ENCODE measurements at regions not wholly inside any gene's neighbourhood (a gene's known extent, or its start where the extent isn't known, plus 50 kb on each side); places are given as distances from the start of the nearest gene placed in this dataset.
"Not testable (repeated sequence)": the region's sequence is repeated elsewhere in the genome, so short reads cannot be mapped to it uniquely, and the experiment has no call there.

DNA sequence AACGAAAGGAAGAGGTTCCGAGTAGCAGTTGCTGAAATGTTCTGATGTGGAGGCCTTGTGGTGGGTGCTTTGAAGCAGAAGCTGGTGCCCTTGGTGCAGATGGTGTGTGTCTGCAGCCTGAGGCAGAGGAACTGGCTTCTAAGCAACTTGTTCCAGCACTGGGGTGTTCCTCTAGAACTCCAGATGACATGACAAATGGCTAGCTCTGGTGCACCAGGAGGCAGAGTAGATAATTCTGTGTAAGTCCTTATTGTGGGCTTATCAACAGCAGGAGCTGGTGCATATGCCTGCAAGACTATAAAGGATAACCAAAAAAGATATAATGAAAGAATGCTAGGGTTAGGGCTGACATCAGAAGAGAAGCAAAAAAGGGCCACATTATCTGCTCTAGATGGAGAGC, 76.5 kb downstream of the ARL5B start:
- Histone ChIP-seq H3K27me3 (no peaks in the 10 kb centered on the region), H3K9me3 (no peaks in the 10 kb centered on the region), H3K36me3 (no peaks in the 10 kb centered on the region), H3K4me3 (no peak overlapping the region)
- DNase-seq = no peak

DNA sequence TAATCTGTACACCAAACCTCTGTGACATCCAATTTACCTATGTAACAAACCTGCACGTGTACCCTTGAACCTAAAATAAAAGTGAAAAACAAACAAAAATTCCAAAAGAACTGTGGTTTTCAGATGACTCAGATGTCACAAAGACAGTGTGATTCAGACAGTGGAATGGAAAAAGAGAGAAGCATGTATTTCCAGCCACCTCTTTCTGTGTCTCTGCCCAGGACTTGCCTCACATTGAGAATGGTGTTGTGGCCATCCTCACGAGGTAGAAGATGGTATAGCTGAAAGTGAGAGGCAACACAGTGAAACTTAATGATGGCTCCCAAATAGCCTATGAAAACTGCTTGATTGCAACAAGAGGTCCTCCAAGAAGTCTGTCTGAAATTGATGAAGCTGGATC, 78.0 kb downstream of the ARL5B start:
- Histone ChIP-seq H3K4me3 (no peak overlapping the region), H3K9me3 (0 out of 2 replicates have a peak, but pooled peaks cover under 1% of the 10 kb centered on the region), H3K36me3 (no peaks in the 10 kb centered on the region), H3K27me3 (no peaks in the 10 kb centered on the region)
- no peak for DNase-seq

DNA sequence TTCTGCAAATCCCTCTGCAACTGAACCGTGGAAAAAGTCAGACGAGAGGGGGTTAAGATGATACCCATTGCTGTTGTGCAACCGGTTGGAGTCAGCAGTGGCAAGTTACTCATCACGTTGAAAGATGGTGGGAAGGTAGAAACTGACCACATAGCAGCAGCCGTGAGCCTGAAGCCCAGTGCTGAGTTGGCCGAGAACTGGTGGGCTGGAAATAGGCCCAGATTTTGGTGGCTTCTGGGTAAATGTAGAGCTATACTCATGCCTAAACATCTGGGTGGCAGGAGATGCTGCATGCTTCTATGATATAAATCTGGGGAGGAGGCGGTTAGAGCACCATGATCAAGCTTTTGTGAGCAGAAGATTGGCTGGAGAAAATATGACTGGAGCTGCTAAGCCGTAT, 78.6 kb downstream of the ARL5B start:
- H3K27me3 ChIP-seq = no peaks in the 10 kb centered on the region
- no peaks in the 10 kb centered on the region for H3K36me3 ChIP-seq
- peak; percentile 83 for DNase-seq
- no peak overlapping the region for H3K4me3 ChIP-seq
- H3K9me3 ChIP-seq = 0 out of 2 replicates have a peak, but pooled peaks cover 2% of the 10 kb centered on the region

DNA sequence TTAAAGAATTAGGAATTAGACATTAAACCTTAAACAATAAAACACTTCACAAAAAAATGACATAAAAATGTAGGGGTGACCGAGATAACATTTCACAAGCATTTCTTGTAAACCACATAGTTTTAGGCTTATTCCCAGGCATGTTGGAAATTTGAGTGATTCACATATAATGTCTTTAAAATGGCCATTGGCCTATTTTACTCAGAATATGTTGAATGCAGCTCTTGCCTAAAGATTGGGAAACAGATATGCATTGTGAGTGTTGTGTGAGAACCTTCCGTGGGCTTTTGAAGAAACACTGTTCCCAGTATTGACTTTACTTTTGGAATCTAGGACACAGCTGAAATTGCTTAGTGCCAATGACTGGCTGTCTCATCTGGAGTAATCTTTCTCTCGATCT, 79.6 kb downstream of the ARL5B start:
- DNase-seq = no peak
- H3K36me3 ChIP-seq = no peaks in the 10 kb centered on the region
- no peak overlapping the region for H3K4me3 ChIP-seq

DNA sequence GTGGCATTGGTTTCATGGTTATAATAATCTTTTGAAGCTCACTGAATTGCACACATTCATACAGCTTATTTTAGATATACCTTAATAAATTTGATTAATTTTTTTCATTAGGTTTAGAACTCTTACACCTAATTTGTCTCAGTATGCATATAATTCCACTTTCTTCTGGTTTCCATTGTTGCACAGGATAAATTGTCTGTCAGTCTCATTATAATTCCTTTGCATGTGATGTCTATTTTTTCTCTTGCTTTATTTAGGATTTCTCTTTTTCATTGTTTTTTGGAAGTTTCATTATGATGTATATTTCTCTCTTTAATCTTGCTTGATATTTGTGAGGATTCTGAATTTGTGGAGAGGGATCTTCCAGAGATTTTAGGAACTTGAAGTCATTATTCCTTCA, 84.7 kb downstream of the ARL5B start:
- H3K4me3 ChIP-seq = no peak overlapping the region
- H3K36me3 ChIP-seq = no peaks in the 10 kb centered on the region
- H3K9me3 ChIP-seq = peaks cover 13% of the 10 kb centered on the region
- DNase-seq = no peak
- no peaks in the 10 kb centered on the region for H3K27me3 ChIP-seq

More for the DNA sequence above, 79.6 kb downstream of the ARL5B start:
- peaks cover 7% of the 10 kb centered on the region; the same call in 1 of the 2 replicates for H3K9me3 ChIP-seq
- no peaks in the 10 kb centered on the region for H3K27me3 ChIP-seq

DNA sequence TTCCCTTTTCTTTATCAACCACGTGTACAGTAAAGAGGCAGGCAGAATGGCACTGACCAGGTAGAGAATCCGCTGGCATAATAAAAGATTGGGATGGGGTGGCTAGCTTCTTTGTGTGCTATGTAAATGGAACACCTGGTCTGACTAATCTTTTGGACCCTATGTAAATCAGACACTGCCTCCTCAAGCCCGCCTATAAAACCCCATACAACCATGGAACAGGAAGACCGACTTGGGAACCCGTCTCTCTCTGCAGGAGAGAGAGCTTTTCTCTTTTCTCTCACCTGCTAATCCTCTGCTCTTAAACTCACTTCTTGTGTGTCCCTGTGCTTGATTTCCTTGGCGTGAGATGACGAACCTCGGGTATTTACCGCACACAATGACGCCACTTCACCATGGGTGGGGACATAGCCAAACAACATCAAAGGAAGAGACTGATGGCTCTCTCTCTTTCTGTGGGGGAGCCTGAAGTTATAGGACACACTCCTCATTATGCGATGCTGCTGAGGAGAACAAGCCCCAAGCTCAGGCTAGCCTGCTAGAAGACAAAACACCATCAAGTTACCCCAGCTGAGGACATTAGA, 94.2 kb downstream of the ARL5B start:
- no peak for DNase-seq
- Histone ChIP-seq H3K36me3 (no peaks in the 10 kb centered on the region), H3K27me3 (no peaks in the 10 kb centered on the region), H3K4me3 (no peak overlapping the region), H3K9me3 (no peaks in the 10 kb centered on the region)

DNA sequence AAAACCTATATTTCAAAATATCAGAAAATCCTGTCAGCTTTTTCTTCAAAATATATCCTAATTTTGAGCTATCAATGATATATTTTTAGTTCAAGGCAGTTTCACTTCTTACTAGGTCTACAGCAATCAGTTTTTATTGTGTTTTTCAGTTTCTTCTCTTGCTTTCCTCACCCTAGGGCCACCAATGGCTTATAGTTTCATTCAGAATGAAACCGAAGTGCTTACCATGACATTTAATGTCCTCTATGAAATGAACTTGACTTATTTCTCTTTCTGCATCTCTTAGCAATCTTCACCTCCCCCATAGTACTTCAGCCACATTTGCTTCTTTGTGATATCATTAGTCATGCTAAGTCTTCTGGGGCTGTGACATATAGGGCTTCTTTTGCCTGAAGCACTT, 100.3 kb downstream of the ARL5B start:
- DNase-seq = no peak

DNA sequence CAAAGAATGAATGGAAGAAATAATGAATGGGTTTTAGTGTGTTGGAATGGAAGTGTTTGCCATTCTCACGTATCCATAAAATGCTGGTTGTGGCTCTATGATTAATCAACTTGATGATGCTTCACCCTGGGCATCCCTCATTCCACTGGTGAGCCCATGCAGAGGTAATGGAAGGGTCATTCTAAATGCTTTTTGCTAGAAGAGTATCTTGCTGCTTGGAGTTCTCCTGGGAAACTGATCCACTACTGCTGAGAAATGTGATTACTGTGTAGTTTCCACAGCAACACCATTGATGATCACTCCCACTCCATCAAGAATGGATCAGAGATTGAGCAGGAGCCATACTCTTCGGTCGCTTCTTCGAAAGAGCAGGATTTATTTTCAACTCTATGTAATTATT, 101.6 kb downstream of the ARL5B start:
- H3K4me3 ChIP-seq = no peak overlapping the region
- H3K27me3 ChIP-seq = no peaks in the 10 kb centered on the region
- no peaks in the 10 kb centered on the region for H3K36me3 ChIP-seq
- no peak for DNase-seq
- no peaks in the 10 kb centered on the region for H3K9me3 ChIP-seq

More for the DNA sequence above, 100.3 kb downstream of the ARL5B start:
- no peaks in the 10 kb centered on the region for H3K36me3 ChIP-seq
- H3K4me3 ChIP-seq = no peak overlapping the region
- no peaks in the 10 kb centered on the region for H3K27me3 ChIP-seq
- no peaks in the 10 kb centered on the region for H3K9me3 ChIP-seq

DNA sequence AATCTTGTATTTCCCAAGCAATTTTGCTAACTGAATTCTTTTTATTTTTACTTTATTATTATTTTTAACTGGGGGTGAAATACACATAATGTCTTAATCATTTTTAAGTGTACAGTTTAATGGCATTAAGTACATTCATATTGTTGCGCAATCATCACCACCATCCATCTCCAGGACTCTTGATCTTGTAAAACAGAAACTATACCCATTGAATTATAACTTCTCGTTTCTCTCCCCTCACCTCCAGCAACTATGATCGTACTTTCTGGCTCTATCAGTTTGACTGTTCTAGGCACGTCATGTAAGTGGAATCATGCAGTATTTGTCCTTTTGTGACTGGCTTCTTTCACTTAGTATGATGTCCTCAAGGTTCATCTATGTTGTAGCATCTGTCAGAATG, 108.8 kb downstream of the ARL5B start:
- H3K9me3 ChIP-seq = no peaks in the 10 kb centered on the region
- no peak for DNase-seq

DNA sequence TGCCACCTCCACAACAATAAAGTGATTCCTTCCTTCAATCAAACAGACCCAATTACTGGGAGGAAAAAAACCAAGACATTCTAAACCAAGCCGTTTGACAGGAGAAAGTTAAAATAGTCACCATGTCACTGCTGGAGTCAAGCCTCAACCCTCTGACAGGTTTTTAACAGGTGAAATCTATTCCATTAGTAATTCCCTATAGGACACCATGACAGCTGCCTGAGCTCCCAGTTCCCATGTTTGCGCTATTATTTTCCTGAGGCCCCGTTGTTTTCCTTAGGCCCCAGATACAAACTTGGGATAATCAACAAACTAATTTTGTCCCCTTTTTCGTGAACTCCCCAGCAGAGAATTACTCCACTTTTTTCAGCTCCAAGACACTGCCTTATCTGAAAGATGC, 113.9 kb downstream of the ARL5B start:
- Histone ChIP-seq H3K36me3 (no peaks in the 10 kb centered on the region), H3K4me3 (no peak overlapping the region), H3K9me3 (no peaks in the 10 kb centered on the region), H3K27me3 (no peaks in the 10 kb centered on the region)
- DNase-seq = no peak

More for the DNA sequence above, 108.8 kb downstream of the ARL5B start:
- H3K36me3 ChIP-seq = no peaks in the 10 kb centered on the region
- H3K4me3 ChIP-seq = no peak overlapping the region
- H3K27me3 ChIP-seq = no peaks in the 10 kb centered on the region

DNA sequence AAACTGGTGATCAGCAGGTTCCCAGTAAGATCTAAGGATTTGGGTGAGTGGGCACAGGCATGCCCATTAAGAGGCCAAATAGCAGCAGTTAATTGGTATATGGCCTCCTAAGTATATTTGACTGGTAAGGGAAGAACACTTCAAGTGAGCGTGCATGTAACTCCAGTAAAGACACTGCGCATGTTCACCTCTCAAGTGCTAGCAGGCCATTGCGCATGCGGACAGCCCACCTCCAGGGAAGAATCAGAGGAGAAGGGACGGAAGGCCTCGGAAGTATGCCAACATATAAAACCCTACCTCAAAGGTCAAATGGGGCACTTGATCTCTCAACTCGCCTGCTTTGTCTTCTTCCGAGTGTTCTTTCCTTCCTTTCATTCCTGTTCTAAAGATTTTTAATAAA, 118.0 kb downstream of the ARL5B start:
- no peak for DNase-seq
- Histone ChIP-seq H3K4me3 (no peak overlapping the region), H3K36me3 (no peaks in the 10 kb centered on the region), H3K9me3 (no peaks in the 10 kb centered on the region), H3K27me3 (no peaks in the 10 kb centered on the region)

DNA sequence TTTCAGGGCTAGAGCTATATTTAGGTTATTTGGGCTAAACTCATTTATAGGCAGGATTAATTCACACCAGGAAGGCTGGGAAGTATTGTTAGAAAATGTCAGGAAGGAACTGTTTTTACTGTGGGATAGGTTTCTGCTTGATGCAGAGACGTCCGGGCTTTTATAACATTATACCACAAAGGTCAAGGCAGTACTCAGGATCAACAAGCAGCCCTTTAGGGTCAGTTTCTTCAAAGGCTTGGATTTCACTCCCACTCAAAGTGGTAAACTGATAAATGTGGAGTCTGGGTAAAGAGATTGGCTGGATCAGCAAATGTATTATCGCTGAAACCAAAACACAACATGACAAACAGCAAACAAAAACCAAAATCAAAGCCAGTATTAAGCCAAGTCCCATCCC, 127.2 kb downstream of the ARL5B start:
- Histone ChIP-seq H3K36me3 (no peaks in the 10 kb centered on the region), H3K4me3 (no peak overlapping the region), H3K27me3 (no peaks in the 10 kb centered on the region), H3K9me3 (no peaks in the 10 kb centered on the region; the same call in 1 of the 2 replicates)
- no peak for DNase-seq

DNA sequence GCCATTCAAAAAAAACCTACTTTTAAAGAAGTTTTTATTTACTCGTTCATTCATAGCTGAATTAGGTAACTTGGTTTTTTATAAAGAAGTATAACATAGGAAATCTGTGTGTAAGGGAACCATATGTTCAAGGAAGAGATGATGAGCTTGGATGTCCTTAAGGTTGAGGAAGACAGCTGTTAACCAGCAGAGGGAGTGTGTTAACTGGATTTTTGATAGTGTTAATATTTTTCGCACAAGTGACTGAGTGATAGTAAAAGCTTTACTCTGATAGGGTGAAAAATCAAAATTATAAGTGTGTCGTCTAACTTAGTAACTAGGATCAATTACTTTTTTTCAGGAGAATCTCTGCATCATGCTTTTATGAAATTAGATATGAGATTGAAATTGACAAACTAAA, 134.7 kb downstream of the ARL5B start:
- no peak for DNase-seq
- no peaks in the 10 kb centered on the region for H3K9me3 ChIP-seq

DNA sequence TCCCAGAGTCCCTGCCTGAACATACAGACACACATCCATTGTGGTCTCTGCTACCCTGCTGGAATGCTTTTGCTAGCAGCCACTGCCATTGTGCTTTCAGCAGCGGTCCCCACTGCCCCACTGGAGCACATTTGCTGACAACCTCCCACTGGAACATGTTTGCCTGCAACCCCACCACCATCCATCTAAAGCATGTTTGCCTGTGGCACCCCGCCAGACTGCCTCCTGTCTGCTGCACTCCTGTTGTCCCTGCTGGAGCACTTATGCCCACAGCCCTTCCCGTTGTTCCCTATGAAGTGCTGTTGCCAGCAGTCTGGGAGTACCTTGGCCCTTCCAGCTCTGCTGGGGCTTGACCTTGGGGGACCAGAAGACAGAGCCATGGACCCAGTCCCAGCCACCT, 136.3 kb downstream of the ARL5B start:
- H3K27me3 ChIP-seq = no peaks in the 10 kb centered on the region
- no peak overlapping the region for H3K4me3 ChIP-seq
- H3K36me3 ChIP-seq = no peaks in the 10 kb centered on the region
- H3K9me3 ChIP-seq = no peaks in the 10 kb centered on the region
- DNase-seq = no peak

More for the DNA sequence above, 134.7 kb downstream of the ARL5B start:
- no peak overlapping the region for H3K4me3 ChIP-seq
- H3K36me3 ChIP-seq = no peaks in the 10 kb centered on the region
- H3K27me3 ChIP-seq = no peaks in the 10 kb centered on the region

DNA sequence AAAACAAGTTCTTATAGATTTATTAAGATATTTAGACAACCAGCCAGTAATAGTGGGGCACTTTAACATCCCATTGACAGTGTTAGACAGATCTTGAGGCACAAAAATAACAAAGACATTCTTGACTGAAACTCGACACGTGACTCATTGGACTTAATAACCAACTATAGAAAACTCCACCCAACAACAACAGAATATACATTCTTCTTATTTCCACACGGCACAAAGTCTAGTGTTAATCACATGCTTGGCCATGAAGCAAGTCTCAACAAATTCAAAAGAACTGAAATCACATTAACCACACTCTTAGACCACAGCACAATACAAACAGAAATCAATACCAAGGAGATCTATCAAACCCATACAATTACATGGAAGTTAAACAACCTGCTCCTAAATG, 138.1 kb downstream of the ARL5B start:
- Histone ChIP-seq H3K4me3 (no peak overlapping the region), H3K9me3 (no peaks in the 10 kb centered on the region), H3K36me3 (no peaks in the 10 kb centered on the region), H3K27me3 (no peaks in the 10 kb centered on the region)
- no peak for DNase-seq

DNA sequence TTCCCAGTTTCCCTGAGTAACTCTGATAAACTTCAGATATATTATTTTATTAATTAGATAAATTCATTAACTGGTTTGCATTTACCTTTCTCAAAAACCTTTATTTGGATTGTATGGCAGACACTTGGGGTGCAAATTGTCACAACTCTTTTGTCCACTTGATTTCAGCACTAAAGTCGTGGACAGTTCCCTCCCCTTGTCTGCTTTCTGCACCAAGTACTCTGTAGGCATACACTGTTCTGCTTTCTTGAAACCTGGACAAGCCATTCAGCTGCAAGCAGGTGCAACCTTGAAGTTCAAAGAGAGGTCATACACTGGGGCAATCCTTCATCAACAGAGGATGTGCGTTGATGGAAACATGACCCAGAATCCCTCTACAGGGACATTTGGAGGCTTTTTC, 162.9 kb downstream of the ARL5B start:
- H3K4me3 ChIP-seq = no peak overlapping the region
- no peak for DNase-seq
- no peaks in the 10 kb centered on the region for H3K9me3 ChIP-seq
- no peaks in the 10 kb centered on the region for H3K36me3 ChIP-seq
- H3K27me3 ChIP-seq = no peaks in the 10 kb centered on the region

DNA sequence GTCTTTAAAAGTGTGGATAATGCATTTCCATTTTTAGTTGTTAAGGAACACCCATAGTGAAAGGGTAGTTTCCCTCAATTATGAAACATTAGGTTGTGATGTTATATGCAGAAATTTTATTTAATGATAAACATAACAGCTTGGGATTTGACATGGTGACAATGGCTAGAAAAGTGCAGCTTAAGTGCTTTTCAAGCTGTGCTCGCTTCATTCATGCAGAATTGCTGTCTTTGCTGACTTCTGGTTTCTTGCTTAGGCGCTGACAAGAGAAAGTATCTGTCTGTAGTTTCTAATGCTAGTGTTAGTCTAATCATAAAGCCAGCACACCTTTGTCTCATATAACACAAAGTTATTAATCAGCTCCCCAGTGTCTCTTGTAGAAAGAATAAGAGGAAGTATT, 170.0 kb downstream of the ARL5B start:
- H3K36me3 ChIP-seq = no peaks in the 10 kb centered on the region
- H3K4me3 ChIP-seq = no peak overlapping the region
- DNase-seq = no peak
- no peaks in the 10 kb centered on the region for H3K9me3 ChIP-seq
- no peaks in the 10 kb centered on the region for H3K27me3 ChIP-seq

DNA sequence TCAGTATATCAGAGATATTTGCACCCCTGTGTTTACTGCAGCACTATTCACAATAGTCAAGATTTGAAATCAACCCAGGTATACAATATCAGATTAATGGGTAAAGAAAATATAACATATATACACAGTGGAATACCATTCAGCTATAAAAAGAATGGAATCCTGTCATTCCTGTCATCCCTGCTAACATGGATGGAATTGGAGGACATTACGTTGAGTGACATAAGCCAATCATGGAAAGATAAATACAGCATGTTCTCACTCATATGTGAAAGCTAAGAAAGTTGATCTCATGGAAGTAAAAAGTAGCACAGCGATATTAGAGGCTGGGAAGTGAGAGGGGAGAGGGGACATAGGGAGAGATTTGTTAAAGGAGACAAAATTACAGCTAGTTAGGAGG, 171.0 kb downstream of the ARL5B start:
- no peak overlapping the region for H3K4me3 ChIP-seq
- no peak for DNase-seq
- no peaks in the 10 kb centered on the region for H3K36me3 ChIP-seq
- no peaks in the 10 kb centered on the region for H3K27me3 ChIP-seq
- no peaks in the 10 kb centered on the region for H3K9me3 ChIP-seq

DNA sequence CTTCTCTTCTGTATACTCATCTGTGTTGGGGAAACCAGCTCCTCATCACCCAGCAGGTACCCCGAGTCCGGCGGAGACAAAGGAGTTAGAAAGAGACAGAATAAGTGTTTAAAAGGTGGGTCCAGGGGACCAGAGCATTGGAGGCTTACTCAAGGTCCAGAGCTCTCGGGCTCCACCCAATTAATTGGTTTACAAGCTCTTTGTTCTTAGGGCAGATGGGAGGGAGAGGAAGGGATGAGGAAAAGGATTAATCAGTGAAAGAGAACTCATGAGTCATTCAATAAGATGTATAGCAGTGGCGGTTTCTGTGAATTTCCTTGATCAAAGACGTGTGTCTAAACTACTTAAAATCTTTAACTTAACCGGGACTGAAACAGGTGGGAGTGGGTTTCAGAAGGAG, 192.0 kb upstream of the MALRD1 start:
- not testable (repeated sequence) for H3K36me3 ChIP-seq, H3K9me3 ChIP-seq, H3K27me3 ChIP-seq, H3K4me3 ChIP-seq, DNase-seq

Data from MG63 (cell line).